Right ventricle myocardium superior (tissue), 1 donor: ENCODE measurements at regions not wholly inside any gene's neighbourhood (a gene's known extent, or its start where the extent isn't known, plus 50 kb on each side); places are given as distances from the start of the nearest gene placed in this dataset.

ENCODE experiments used
- ATAC-seq: fragments of 200-7000 bp; cut with Tn5 transposase; one replicate; pipeline ENCODE4 v1.9.1; 2020; ENCODE audit warnings: mild to moderate bottlenecking; ENCODE audit not compliant: poor library complexity
- DNase-seq: peaks from one replicate; pipeline ENCODE4 v3.0.0-alpha.2; 2020
- intact Hi-C: fragments of 100-400 bp; cut with DNase I; formaldehyde crosslinking; loops from one replicate; pipeline ENCODE4 v1.11.2; 2022
- donor health status: DM: no; HTN: yes; CAD: no; lungs with severe emphysema.

GRCh38 chr7:21067216-21067615 is 280.5 kb upstream of the SP8 start:
- ATAC-seq: no peak
- DNase-seq: no peak
- intact Hi-C loops: no loop called here

- ATAC-seq (no peak), DNase-seq (no peak)
- intact Hi-C loops: no loop called here
Observed at GRCh38 chr7:21070571-21071090, 283.9 kb upstream of the SP8 start.

- intact Hi-C loops: no loop called here
- DNase-seq (no peak), ATAC-seq (no peak)
Observed at GRCh38 chr7:21071561-21072501, 285.1 kb upstream of the SP8 start.

DNA sequence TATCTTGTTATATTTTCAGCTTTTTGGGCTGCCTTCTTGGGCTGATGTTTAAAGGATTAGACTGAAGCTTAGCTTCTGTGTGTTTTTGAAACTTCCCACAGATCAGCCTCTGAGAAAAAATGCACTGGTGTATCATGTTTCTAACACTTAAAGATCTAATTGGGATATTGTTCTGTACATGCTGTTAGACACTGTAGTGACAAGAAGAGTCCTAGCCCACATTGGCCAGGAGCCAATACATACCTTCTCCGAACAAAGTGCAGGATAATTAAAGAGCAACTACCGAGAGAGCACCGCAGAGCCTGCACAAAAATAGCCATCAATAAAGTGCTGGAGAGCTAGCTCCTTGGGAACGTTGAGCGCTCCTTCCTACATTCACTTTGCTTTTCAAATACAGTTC is 289.4 kb upstream of the SP8 start:
- no peak for ATAC-seq
- no peak for DNase-seq
- intact Hi-C loops: no loop called here

DNA sequence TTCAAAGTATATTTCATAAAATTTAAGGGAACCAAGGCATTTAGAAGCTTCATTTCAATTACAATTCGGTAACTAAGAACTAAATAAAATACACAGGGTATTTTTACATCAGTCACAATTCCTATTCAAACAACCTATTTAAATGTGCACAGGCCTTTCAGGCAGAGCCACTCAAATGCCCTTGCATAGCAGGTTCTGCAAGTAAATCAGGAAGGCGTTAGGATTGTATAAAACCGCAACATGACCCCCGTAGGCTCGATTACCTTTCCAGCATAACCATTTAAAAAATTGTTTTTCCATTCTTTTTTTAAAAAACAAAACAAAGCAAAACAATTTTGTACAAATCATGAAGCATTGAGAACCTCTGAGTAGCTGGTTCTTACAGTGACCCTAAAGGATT is 289.9 kb upstream of the SP8 start:
- ATAC-seq (no peak), DNase-seq (no peak)
- intact Hi-C loops: no loop called here

DNA sequence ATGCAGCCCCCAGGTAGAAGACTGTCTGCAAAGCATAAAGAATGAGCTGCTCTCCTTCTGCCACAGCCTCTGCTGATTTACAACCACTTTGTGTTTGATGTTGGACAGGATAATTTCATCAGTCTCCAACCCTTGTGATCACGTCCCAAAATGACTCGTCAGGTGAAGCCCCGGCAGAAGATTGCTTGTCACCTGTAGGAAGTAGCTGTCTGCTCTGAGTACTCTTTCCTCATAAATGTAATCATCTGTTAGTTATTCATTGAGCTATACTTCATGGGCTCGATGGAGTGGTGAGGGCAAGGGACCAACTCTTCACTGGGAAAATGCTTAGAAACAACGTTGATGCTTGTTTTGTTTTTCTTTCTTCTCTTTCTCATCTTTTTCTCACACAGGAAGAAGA is 290.9 kb upstream of the SP8 start:
- intact Hi-C loops: no loop called here
- ATAC-seq (no peak), DNase-seq (no peak)

DNA sequence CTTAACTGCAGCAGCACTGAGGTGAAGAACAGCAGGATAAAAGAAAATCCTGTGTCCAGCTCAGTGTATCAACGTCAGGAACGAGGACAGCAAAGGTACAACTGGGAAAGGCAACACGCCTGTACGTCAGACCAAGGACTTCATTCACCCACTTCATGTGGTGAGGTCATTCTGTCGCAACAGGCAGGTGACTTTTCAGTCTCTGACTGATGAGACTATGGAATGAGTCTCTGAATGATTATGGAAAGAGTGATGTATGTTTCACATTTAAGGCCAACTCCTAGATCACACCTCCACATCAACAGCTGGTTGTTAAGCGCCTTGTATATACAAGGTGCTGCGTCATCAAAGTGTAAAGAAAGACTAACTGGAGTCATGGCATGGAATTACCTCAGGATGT is 297.6 kb upstream of the SP8 start:
- intact Hi-C loops: no loop called here
- ATAC-seq (no peak), DNase-seq (no peak)

- DNase-seq (no peak), ATAC-seq (no peak)
- intact Hi-C loops: no loop called here
Observed at GRCh38 chr7:21086688-21087087, 300.0 kb upstream of the SP8 start.

DNA sequence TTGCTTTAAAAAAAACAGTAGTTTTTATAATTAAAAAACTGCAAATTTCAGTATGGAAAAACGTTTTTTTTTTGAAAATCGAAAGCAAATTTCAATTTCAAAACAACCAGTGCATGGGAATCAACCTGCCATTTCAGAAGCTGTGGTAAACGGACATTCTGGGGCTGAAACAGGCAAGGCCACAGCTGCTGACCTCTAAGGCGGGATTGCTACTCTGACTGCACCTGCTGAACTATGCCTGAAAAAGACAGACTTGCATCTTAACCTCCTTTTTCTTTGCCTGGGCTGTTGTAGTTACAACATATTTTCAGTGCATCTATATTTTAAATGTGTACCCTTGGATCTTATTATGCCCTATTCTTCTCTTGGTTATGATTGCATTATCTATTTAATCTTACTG is 303.0 kb upstream of the SP8 start:
- intact Hi-C loops: no loop called here
- DNase-seq (no peak), ATAC-seq (no peak)

GRCh38 chr7:21092766-21093702 is 306.3 kb upstream of the SP8 start:
- DNase-seq (no peak), ATAC-seq (no peak)
- intact Hi-C loops: no loop called here

GRCh38 chr7:21094589-21094988 is 307.9 kb upstream of the SP8 start:
- DNase-seq: no peak
- intact Hi-C loops: no loop called here
- ATAC-seq: no peak

GRCh38 chr7:21099432-21099831 is 312.7 kb upstream of the SP8 start:
- no peak for DNase-seq
- ATAC-seq: no peak
- intact Hi-C loops: no loop called here

DNA sequence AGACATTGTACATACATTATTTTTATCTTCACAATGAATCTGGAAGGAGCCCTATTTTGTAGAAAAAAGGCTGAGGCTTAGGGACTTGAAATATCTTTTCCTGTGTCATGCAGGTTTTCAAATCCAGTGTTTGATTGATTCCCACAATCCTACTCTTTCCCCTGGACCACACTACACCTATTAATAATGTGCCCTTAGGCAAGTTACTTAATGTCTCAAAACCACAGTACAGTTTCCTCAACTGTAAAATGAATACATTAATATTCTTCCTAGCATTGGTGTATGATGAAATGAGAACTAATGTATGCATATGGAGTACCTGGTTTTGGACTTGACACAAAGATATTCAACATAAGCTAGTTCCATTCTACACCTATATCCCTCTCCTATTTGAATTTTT is 313.3 kb upstream of the SP8 start:
- ATAC-seq (no peak), DNase-seq (no peak)
- intact Hi-C loops: no loop called here

DNA sequence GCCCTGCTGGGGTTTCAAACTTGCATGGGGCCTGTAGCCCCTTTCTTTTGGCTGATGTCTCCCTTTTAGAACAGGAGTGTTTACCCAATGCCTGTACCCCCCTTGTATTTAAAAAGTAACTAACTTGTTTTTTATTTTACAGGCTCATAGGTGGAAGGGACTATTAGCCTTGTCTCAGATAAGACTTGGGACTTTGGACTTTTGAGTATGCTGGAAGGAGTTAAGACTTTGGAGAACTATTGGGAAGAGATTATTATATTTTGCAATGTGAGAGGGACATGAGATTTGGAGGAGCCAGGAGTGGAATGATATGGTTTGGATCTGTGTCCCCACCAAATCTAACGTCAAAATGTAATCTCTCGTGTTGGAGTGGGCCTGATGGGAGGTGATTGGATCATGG is 314.9 kb upstream of the SP8 start:
- no peak for DNase-seq
- intact Hi-C loops: no loop called here
- no peak for ATAC-seq

DNA sequence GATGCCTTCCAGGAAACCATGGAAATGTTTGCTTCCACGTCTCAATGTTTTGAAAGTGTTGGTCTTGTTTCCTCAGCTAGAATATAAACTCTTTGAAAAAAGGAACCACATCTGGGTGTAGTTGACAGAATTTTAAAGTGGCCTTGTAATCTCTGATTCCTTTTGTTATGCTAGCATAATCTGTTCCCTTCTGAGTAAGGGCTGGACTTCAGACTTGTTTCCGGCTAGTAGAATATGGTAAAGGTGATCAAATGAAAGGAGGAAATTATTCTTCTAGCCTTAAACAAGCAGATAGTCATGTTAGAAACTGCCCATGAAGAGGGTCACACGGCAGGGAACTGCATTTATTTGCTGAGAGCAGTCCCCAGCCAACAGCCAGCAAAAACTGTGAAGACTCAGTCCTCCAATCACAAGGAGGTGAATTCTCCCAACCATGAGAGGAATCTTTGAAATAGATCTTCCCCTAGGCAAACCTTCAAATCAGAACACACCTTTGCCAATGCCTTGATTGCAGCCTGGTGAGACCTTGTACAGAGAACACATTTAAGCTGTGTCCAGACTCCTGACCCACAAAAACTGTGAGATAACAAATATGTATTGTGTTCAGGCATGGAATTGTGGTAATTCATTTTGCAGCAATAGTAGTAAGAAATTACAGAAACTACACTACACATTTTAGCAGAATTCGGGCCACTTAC is 316.9 kb upstream of the SP8 start:
- intact Hi-C loops: no loop called here
- ATAC-seq (no peak), DNase-seq (no peak)

DNA sequence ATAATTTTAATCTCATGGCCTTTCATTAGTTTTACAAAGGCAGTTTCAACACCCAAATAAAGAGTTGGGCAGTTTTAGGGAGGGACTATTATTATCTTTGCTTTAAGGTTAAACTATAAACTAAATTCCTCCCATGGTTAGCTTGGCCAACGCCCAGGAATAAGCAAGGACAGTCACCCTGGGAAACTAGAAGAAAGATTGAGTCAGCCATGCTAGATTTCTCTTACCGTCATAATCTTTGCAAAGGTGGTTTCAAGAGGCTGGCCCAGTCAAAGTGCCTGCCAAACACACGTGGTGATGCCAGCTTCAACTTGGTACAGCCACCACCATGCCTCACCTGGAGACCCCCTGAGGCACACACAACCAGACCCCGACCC is 317.4 kb upstream of the SP8 start:
- intact Hi-C loops: no loop called here
- ATAC-seq (no peak), DNase-seq (no peak)

- DNase-seq (no peak), ATAC-seq (no peak)
- intact Hi-C loops: no loop called here
Observed at GRCh38 chr7:21106296-21106732, 319.6 kb upstream of the SP8 start.

- intact Hi-C loops: no loop called here
Observed at GRCh38 chr7:21107101-21107500, 320.4 kb upstream of the SP8 start.

DNA sequence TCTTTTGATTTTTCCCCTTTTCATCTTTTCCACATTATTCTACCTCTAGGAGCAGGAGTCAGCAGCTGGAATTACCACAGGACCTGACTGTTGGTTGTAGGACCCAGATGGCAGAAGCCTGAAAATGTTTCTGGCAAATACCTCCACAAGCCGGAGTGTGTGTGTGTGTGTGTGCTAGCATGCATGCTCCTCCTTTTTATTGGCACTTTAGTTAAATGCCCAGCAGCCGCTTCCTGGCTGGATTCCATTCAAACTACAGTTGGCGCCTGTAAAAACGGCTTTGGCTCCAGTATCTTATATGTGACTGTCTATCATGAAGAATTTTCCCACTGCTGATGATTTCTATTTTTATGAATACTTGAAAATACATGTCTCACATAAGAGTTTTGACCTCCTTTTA is 319.7 kb upstream of the SP4 start:
- ATAC-seq (no peak), DNase-seq (no peak)
- intact Hi-C loops: no loop called here

More at GRCh38 chr7:21107101-21107500, 320.4 kb upstream of the SP8 start:
- DNase-seq: no peak
- no peak for ATAC-seq
